GM21717 (cell line): ENCODE measurements at regions not wholly inside any gene's neighbourhood (a gene's known extent, or its start where the extent isn't known, plus 50 kb on each side); places are given as distances from the start of the nearest gene placed in this dataset.

Experiments used
- ATAC-seq: cut with Tn5 transposase; IDR thresholded peaks from one replicate; pipeline ENCODE4 v1.9.1; 2021; ENCODE audit warnings: mild to moderate bottlenecking, moderate library complexity; ENCODE audit not compliant: unreplicated experiment

GRCh38 chr17:77853191-77853977 is 105.1 kb upstream of the TNRC6C start:
- ATAC-seq = no peak

DNA sequence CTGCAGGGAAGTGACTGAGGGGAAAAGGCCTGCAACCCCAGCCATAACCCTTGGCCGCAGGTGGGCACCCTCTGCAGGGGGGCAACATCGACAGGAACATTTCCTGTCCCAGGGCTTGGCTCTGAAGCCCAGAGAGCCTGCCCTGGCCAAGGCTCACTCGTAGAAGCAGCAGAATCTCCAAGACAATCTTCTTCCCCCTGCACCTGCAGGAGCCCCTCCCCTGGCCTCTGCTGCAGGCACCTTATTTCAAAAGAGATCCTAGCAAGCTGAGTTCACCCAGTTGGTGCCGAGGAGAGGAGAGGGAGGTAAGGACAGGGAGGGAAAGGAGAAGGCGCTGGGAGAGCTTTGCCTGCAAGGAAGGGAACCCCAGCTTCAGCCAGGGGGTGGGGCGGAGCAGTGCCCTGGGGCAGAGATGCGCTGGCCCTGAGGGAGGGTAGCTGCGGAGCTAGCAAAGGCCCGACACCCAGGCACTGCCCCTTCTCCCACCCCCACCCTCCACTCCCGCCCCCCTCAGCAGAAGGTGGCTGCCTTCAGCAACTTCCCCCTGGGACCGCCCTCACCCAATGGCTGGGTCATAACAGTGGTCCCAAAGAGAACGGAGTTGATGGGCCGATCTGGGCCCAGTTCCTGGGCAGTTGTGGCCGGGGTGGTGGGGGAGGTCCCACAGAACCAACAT is 104.3 kb upstream of the TNRC6C start:
- no peak for ATAC-seq

DNA sequence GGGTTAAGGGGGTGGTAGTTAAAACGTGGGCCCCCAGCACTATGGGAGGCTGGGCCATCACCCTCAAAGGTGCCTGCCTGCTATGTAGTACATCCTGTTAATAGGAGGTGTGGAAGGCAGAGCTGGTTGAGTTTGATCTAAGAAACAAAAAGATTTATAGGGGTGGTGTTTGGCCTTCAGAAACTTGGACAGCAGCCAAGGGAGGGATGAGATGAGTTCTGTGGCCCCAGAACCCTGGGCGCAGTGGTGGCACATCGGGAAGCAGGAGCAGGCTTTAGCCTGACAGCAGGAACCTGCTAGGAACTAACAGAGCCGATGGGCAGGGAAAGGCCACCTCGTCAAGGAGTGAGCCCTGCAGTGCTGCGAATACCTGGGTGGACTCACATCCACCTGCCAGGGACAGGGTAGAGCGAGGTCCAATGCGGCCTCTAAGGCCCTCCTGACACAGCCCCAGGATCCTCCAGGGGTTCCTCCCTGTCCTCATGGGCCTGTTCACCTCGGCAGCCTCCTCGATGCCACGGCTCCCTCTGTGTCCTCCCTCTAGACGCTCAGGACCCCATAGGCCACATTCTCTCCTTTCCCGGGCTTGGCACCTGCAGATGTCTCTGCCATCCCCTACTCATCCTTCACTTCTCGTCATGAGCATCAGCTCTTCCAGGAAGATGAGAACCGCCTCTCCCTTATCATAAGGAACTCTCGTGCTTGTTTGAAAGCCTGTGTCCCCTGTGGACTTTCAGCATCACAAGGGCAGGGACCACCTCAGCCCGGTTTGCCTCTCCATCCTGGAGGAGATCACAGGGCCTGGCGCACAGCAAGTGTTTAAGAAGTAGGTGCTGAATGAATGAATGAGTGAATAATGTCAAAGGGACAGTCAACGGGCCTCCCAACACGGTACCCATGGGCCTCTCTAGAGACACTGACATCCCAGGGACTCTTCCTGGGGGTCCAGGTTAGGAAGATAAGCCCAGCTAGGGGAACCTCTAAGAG is 103.5 kb upstream of the TNRC6C start:
- no peak for ATAC-seq

DNA sequence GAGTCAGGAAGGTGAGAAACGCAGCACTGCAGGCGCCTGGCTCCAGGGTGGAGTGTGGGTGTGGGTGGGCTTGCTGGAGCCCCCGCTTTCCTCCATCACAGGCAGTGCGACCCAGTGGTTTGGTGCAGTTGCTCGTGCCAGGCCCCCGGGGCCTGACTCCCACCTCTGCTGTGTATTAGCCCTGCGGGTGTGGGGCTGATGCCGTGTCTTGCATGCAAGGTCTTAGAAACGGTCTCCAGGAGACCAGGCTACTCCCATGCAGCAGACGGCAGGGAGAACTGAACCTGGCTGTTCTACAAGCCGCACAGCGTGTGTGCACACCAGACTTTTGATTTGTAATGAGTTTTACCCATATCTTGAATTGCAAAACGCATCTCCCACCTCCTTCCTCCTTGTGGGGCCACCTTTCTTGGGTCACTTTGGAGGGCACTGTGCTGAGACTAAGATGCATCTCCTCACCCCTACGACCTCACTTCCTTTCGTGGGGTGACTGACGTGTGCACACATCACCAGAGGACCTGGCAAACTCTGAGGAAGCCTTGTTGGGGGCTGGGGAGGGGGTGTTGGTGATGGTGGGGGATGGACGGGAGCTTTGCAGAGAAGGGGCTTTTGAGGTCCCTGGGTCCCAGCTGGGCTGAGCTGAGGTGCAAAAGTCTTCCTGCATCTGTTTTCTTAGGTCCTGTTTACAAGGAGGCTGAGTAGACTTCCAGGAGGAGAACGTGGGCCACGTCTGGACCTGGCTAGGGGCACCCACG is 101.8 kb upstream of the TNRC6C start:
- no peak for ATAC-seq

DNA sequence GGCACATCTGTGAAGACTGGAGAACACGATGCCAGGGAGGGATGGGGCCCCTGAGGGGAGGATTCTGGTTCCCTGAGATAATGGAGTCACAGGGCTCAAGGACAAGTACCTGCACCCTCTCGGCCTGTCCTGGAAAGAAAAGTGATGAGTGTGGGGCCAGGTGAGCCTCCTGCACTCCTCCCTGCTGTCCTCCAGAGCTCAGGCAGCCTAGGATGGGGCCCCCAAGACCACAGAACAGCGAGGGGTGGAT is 101.3 kb upstream of the TNRC6C start:
- ATAC-seq = no peak

DNA sequence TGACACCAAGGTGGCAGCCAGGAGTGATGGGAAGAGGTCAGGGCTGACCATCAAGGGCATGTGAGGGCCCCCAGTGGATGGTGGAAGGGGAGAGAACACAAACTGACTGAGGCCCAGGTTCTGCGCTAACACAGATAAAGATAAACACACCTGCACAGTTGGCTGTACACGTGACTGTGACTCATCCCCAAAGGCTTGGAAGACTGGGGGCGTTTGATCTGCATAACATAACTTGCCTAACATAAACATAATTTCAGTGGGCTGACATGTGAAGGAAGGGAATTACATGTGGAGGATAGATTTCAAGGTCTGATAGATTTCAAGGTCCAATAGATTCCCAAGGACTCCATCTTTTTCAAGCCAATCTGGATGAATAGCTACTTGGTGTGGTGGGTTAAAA is 100.9 kb upstream of the TNRC6C start:
- ATAC-seq = no peak

GRCh38 chr17:77858291-77859034 is 100.0 kb upstream of the TNRC6C start:
- no peak for ATAC-seq

GRCh38 chr17:77859035-77859810 is 99.3 kb upstream of the TNRC6C start:
- no peak for ATAC-seq

- ATAC-seq = no peak
Measured at GRCh38 chr17:77861133-77861695, 97.3 kb upstream of the TNRC6C start.

GRCh38 chr17:77861981-77862645 is 96.4 kb upstream of the TNRC6C start:
- no peak for ATAC-seq

- no peak for ATAC-seq
Measured at GRCh38 chr17:77862890-77863813, 95.4 kb upstream of the TNRC6C start.

DNA sequence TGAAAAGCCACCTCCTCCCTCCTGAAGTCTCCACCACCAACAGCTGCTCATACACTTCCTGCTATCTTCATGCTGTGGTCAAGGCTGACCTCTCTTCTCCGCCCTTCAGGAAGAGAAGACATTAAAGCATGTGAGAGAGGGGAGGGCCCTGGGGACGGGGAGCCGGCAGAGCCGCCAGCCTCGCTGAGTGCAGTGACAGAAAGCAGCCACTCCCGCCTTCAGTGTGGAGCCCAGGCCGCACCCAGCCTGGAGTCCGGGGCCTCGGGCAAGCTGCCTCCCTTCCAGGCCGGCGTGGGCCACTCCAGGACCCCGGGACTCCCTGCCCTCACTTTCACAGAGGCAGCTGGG is 94.7 kb upstream of the TNRC6C start:
- no peak for ATAC-seq

DNA sequence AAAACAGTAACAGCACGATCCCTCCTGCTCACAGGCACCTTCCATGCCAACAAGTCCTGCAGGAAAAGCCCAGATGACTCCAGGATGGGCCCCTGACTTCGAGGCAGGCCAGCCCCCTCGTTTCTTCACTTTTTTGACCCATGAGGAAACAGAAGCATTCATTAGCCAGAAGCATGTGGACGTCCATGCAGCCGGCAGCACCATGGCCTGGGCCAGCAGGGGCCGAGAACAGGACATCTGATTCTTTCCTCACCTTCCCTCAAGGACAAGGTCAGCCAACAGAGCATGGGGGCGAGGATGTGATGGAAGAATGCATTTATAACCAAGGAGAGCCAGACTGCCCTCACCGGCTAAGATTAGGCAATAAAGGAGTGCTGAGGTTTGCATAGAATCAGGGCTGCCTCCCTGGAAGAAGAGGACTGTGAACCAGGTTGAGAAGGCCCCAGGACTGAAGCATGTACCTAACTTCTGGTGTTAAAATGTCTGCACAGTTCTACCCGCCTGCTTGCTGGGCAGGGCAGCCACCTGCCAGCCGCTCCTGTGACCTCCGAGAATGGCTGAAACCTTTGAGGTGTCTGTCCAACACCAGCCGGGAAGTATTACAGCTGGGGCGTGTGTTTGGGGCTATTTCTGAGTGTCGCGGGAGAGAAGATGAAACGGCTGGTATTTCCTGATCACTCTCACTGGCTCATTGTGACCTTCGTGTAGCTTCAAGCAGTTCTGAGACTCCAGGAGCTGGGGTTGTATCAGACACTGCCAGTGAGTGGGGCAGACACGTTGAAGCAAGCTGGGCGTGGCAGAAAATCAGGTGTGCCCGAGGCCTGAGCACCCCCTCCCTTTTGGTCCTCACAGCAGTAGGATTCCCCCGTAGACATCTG is 94.0 kb upstream of the TNRC6C start:
- ATAC-seq = no peak

- no peak for ATAC-seq
Measured at GRCh38 chr17:77865112-77865611, 93.3 kb upstream of the TNRC6C start.

GRCh38 chr17:77865716-77866115 is 92.8 kb upstream of the TNRC6C start:
- ATAC-seq = no peak

- no peak for ATAC-seq
Measured at GRCh38 chr17:77867308-77867781, 91.2 kb upstream of the TNRC6C start.
